OCI-LY1 (cell line): ENCODE measurements at regions not wholly inside any gene's neighbourhood (a gene's known extent, or its start where the extent isn't known, plus 50 kb on each side); places are given as distances from the start of the nearest gene placed in this dataset.

Experiments
- EZH2 ChIP-seq: fragments of 200-600 bp; sonication (generic), shearing (Covaris generic); IDR thresholded peaks from 2 replicates; pipeline ENCODE4 v1.8.0; 2017; ENCODE audit warnings: borderline replicate concordance, mixed run types, mild to moderate bottlenecking, antibody characterized with exemption, low read length, moderate library complexity, mixed read lengths
- TF ChIP-seq, protein P1 (sequence below): fragments of 200-600 bp; sonication (generic), shearing (Covaris generic); IDR thresholded peaks from 2 replicates; pipeline ENCODE4 v1.5.1; 2017; ENCODE audit warnings: mild to moderate bottlenecking, antibody characterized with exemption, low read length, moderate library complexity, mixed read lengths

- TF ChIP-seq, protein P1, sequence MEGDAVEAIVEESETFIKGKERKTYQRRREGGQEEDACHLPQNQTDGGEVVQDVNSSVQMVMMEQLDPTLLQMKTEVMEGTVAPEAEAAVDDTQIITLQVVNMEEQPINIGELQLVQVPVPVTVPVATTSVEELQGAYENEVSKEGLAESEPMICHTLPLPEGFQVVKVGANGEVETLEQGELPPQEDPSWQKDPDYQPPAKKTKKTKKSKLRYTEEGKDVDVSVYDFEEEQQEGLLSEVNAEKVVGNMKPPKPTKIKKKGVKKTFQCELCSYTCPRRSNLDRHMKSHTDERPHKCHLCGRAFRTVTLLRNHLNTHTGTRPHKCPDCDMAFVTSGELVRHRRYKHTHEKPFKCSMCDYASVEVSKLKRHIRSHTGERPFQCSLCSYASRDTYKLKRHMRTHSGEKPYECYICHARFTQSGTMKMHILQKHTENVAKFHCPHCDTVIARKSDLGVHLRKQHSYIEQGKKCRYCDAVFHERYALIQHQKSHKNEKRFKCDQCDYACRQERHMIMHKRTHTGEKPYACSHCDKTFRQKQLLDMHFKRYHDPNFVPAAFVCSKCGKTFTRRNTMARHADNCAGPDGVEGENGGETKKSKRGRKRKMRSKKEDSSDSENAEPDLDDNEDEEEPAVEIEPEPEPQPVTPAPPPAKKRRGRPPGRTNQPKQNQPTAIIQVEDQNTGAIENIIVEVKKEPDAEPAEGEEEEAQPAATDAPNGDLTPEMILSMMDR: no peak
- no peak for TF ChIP-seq EZH2
Observed at GRCh38 chr3:110811050-110811449, 260.6 kb upstream of the NECTIN3 start.
